ENCODE measurements at regions not wholly inside any gene's neighbourhood (a gene's known extent, or its start where the extent isn't known, plus 50 kb on each side); places are given as distances from the start of the nearest gene placed in this dataset.
"Not testable (repeated sequence)": the region's sequence is repeated elsewhere in the genome, so short reads cannot be mapped to it uniquely, and the experiment has no call there.

DNA sequence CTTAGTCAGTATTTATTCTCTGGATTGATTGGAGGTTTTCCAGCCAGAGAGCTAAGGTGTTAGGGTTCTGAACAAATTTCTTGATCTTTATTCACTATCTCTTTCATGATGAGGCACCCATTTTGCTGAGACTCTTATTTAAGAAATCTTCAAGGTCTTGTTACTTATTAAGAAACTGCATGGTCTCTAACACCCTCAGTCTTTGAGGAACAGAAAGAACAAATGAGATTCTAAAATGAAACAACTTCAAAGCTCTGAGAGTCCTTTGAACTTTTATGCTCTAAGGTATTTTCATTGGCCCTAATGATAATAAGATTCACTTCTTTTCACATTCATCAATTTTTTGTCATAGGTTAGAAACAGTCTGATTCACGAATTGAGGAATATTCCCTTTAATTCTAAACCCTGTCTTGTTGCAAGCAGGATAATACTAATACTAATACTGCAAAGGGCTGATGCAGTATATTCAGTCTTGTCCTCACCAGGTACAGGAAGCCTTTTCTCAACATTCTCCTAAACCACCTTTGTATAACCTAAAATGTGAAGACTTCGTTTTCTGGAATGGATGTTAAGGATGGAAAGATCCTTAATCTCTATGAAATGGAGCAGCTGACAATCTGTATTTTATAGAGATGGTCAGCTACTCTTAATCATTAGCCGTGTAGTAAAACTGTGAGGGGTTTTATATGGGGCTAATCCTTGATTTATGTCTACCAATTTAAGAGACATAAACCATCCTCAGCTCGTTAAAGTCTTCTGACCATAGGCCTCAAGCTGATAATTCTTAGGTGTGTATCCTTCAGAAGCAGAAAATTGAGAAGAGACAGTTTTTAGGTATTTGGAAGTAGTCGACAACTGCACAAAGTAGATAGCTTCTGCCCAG lies 198.3 kb downstream of the OTOL1 start:
- DNase-seq: no peak

DNA sequence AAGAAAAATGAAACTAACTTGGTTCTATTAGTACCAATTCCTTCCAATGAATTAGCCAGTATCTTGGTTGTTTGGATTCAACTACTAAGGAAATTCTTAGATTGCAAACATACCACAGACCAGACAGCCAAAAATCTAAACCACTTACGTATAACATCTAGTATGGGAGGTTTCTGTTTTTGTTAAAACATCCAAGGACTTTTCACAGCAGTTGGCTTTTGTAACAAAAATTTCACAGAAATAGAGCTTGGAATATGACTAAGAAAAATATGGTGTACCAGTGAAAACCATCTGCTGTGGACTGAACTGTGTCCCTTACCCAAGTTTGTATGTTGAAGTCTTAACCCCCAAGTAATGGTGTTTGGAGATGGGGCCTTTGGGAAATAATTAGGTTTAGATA lies 199.2 kb downstream of the OTOL1 start:
- DNase-seq: no peak

DNA sequence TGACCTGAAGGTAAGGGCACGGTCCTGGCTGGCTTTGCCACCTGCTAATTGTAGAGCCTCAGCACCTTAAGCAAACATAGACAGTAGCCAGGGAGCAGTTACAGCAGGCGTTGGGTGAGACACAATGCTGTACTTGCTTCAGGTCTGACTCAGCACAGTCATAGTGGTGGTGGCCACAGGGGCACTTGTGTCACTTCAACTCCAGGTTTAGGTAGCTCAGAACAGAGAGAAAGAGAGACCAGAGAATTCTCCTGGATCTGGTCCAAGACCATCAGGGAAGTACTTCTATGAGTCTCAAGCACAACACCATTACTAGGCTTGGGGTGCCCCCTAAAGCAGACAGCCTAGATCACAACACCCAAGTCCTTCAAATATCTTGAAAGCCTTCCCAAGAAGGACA lies 204.4 kb downstream of the OTOL1 start:
- no peak for DNase-seq

DNA sequence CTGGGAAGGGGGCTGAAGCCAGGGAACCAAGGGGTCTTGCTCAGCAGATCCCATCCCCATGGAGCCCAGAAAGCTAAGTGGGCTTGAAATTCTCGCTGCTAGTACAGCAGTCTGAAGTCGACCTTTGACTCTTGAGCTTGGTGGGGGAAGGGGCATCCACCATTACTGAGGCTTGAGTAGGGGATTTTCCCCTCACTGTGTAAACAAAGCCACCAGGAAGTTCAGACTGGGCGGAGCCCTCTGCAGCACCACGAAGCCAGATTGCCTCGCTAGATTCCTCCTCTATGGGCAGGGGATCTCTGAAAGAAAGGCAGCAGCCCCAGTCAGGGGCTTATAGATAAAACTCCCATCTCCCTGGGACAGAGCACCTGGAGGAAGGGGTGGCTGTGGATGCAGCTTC lies 210.6 kb downstream of the OTOL1 start:
- DNase-seq: not testable (repeated sequence)

DNA sequence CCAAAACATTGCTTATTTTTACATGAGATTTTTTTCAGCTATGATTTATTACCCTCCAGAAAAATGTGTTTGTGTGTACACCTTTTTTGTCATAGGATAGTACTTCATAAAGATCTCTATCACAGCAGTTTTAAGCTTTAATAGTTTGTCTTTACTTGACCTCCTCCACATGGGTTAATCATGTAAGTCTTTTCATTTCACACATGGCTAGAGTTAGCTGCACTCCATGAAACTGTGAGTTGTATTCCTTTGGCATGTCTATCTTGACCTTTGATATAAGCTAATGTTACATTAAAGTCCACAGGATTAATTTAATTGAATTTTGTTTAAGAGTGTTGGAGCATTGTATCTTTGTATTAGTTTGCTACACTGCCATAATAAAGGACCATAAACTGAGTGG lies 217.1 kb downstream of the OTOL1 start:
- DNase-seq: no peak

DNA sequence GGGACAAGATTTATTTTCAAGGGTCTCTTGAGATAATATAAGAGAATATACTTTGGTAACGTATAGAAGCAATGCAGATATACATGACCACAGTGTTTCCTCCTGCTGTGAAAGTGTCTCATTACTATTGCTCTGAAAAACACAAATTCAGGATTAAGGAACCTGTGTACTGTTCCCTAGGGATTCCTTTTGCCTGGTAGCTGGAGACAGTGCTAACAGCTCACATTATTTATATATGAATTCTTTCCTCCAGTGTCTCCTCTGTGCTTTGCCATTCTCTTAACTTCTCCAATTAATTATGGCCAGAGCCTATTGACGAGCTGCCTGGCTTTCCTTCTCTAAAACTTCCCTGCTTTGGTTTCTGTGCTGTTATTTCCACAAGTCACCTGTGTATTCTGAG lies 235.4 kb downstream of the OTOL1 start:
- DNase-seq: no peak

DNA sequence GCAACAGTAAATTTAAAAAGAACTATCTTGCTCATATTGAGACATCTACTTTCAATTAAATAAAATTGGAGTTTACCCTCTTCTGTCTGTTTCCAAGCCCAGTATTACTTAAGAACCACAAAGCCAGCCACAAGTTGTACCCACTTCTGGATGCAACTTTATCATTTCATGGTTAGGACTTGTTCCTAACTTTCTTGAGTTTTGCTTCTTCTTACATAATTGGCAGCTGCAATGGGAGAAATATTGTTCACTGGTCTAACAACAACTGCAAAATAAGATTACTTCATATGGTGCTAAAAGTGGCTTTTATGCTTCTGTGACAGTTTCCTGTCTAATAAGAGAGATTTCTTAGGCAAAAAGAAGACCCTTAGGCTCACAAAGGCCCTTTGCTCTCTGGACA lies 240.6 kb downstream of the OTOL1 start:
- DNase-seq: no peak

DNA sequence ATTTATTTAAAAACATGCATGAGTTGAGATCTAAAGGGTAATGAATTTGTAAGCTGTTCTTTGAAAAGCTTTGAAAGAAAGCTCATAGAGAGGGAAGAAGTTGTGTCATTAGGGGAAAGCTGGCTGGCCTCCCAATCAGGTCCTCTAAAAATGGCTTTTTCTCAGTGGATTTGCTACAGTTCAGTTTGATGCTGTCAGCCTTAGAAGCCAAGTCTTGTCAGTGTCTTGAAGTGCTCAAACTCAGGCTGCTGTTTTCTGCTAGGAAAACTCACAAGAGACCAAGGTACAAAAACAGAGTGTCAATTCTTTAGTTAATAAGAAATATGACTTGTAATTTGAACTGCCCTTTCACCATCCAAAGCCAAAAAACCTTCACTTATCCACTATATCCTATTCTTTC lies 243.8 kb downstream of the OTOL1 start:
- DNase-seq: no peak

DNA sequence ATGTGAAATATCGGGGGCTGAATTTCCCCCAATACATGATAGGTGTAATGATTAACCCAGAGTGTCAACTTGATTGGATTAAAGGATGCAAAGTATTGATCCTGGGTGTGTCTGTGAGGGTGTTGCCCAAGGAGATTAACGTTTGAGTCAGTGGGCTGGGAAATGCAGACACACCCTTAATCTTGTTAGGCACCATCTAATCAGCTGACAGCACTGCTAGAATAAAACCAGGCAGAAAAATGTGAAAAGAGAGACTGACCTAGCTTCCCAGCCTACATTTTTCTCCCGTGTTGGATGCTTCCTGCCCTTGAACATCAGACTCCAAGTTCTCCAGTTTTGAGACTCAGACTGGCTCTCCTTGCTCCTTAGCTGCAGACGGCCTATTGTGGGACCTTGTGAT lies 247.8 kb downstream of the OTOL1 start:
- DNase-seq: no peak

DNA sequence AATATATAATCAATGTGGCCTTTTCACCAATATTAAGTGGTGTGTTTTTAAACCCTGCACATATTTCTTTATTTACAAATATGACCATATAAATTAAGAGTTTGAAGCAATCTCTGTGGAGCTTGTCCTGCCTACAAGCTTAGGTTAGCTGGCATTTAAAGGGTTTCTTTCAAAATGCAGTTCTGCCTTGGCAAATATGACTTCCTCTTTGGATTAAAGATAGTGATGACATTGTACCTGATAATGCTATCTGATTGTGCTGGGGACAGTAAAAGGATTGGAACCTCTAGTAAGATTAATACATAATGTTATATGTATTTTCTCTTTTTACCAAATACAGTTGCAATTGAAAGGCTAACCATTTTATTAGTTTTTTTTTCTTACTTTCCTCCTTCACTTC lies 249.1 kb downstream of the OTOL1 start:
- no peak for DNase-seq

DNA sequence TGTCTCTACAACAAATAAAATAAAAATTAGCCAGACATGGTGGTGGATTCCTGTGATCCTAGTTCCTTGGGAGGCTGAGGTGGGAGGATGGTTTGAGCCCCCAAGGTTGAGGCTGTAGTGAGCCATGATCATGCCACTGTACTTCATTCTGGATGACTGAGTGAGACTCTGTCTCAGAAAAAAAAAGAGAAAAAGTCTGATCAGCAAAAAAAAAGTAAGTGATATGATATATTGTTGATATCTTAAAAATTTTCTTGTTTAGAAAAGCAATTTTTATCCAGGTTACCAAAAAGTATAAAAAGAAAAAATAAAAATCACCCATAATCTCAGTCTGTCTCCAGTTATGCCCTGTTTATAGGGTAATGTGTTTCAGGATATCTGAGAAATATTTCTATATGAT lies 251.4 kb downstream of the OTOL1 start:
- DNase-seq: no peak

DNA sequence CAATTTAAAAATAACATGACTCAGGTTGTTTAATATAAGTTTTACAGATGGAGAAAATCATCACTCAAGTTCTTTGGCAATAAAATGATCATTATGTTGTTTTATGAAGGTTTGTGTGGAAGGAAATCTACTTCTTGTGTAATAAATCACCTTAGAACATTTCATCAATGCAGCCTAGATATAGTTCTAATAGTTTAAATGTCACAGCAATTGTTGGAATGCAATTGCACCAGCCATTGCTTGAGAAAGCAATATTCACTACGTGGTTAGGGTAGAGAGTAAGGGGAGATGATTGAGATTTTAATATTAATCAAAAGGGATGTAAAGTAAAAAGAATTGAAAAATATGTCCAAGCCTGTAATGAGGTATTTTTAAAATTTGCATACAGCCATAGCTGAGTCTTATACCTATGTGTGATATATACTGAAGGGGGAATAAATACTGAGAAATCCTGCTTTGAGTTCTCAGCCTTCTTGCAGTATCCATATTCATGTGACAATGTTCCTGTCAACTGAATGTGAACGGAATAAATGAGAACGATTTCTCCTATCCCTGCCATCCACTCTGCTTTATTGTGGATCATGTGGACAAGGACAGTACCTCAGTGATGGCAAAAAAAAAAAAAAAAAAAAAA lies 257.9 kb downstream of the OTOL1 start:
- DNase-seq: no peak

DNA sequence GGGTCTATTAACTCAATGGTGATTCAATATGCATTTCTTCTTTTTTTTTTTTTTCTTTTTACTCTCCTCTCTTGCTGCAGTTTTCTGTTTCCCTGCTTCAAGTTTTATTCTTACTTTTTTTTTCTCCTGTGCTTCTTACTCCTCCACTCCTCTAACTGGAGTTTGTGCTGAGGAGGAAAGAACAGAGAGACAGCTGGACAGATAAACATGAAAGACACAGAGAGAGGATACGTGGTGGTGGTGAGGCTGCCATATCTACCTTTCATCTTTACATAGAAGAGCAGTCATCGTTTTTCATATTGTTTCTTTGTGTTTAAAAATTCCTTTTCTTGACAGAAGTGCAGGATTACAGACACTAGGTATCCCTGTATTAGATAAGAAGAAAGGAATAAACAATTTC lies 262.8 kb downstream of the OTOL1 start:
- no peak for DNase-seq

DNA sequence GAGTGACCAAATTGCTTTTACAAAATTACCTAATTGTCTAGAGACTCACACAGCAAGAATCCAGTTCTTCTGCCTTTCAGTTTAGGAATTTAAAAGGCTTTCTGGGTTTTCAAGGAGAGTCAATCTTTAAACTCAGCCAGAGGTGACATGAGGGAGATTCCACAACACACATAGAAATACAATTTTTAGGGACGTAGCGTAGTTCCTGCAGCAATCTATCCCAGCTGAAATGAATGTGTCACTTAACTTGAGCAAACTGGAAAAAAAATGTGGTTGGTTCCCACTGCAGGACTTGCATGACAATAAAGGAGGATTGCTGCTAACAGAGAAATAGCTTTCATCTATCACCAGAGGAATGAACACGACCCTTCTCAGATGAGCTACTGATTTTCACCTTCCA lies 269.7 kb downstream of the OTOL1 start:
- DNase-seq: no peak

DNA sequence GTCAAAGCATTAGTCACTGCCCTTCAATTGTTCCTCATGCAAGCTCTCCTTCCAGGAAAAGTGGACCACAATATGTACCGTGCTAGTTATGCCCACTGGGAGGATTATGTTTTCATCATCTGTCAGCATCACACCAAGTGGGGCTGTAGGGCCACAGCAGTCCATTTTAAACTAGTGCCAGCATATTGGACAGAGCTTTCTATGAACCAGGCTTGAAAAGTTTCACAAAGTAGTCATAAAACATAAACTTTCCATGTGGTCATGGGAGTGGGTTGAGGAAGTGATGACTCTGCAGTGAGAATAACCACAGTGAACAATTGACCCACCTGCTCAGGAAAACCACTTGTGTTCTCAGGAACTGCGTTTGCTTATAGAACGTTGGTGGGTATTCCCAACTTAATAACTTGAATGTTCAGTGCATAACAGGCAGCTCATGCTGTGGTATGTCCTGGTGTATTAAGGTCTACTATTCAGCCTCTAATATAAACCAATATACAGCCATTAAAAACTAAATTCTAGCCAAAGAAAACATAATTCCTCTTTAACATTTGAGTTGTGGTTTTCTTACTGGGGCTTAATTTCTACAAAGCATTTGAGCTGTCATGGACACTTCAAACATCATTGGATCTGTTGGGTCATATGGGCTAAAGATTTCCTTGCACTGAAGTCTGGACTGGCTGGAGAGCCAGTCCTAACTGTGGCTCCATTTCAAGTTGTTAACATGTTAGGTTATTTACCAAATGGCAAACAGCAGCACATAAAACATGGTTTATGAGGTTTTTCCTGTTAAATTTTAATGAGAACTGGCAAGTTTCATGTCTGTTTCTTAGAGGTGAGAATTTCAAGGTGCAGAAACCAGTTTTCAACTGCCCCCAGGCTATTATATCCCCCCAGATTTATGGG lies 274.1 kb downstream of the OTOL1 start:
- DNase-seq: no peak

DNA sequence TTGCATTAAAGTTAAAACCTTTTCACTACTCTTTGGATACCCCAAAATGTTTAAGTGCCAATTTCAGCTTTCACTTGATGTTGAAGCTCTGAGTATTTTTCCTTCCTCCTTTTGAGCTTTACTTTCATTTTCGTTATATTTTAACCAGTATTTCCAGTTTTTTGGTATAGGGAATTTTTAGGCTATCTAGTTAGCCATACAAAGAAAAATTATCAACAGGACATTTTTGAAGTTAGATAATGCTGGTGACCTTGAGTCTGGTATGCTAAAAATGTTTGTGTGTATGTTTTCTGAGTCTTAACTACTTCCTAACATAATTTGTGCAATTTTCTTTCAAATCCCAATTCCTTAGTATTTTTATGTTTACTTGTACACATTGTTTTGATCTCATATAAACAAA lies 284.8 kb downstream of the OTOL1 start:
- DNase-seq: no peak

DNA sequence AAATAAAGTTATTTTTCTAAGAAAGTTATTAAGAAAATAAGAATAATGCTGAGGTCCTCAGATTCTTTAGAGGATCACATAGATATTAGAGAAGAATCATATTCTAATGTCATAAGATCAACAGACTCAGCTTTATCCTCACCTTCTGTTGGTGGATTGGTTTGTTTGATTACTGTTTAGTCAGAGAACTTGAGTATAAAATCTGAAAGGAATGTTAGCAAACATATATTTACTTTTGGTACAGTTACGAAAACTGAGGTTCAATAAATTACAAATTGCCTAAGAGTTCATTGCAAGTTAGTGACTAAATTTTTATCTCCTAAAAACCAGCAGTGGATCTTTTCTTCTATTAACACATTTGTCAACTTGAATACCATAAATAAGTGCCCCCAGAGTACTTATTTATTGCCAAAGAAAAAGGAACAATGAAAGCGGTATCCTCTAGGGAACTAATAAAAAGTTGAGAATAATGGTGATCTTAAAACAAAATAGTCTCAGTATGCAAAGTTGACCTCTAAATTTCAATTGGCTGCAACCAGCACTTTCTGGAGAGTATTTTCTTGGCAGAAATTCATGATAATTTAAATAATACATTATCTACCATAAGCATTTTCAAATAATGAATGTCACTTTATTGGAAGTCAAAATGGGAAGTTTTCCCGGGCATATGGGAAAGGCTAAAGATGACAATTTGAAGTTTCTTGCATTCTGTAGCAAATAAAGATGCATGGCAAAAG lies 296.8 kb downstream of the OTOL1 start:
- DNase-seq: no peak

DNA sequence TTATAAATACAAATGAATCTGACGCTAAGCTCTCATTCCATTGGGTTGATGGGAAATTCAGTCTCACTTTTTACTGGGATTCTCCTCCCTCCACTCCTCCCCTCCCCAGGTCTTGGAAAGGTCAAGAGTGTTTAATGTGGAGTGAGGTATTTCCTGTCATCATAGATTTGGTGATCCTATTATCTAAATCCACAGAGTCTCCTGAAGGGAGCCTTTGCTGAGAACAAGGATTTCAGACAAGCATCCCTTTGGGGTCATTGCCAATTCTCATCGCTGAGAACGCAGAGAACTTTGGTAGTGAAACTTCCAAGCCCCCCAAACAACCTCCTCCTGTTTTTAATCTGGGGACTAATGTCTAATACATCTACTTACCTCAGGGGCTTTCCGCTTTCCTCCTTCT lies 297.9 kb downstream of the OTOL1 start:
- no peak for DNase-seq

DNA sequence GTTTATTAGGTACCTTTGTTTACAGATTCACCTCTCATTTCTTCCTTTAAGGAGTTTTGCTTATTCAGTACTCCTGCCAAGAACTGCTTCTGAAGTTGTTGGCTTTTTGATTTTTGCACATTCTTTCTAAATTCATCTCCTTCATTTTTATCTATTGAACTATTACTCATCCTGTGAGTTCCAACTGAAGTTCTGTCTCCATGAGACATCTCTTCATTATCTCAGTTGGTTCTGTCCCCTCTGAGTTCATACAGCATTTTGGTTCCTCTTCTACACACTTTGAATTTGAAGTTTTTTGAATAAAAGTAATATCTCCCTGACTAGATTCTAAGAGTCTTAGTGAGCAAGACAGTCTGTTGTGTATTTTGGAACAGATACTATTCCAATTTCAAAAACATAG lies 299.7 kb downstream of the OTOL1 start:
- DNase-seq: no peak

DNA sequence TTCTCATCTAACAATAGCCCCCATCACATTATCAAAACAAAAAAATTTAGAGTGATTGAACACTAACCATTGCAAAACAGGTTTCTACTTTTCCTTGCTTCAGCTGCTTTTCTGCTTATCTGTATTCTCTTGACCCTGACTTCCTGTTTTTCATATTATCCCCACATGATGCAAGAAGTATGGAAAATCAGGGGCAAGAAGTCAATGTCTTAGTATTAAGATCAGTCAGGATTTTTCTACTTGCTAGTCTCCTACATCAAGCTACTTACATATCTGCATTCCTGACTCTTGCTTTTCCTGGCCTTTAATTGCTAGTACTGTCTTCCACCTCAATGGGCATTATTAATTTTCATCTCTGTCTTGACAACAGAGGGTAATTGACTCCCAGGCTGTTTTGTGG lies 300.2 kb downstream of the OTOL1 start:
- no peak for DNase-seq

DNA sequence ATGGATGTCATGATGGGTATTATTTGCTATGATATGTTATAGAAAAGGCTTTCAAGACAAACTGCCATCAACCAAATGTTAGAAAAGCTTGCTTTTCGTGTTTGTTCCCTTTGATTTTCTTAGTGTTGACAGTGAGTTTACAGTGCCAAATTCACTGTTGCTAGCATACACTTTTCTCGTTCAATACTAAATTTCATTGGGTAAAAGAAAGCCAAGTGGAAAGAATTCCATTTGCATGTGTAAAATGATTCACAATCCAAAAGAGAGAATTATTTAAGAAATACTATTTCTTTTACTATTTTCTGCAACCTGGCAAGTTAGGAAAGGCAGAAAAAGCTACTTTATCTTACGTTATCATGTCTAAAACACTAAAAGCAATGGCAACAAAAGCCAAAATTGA lies 301.4 kb downstream of the OTOL1 start:
- no peak for DNase-seq

DNA sequence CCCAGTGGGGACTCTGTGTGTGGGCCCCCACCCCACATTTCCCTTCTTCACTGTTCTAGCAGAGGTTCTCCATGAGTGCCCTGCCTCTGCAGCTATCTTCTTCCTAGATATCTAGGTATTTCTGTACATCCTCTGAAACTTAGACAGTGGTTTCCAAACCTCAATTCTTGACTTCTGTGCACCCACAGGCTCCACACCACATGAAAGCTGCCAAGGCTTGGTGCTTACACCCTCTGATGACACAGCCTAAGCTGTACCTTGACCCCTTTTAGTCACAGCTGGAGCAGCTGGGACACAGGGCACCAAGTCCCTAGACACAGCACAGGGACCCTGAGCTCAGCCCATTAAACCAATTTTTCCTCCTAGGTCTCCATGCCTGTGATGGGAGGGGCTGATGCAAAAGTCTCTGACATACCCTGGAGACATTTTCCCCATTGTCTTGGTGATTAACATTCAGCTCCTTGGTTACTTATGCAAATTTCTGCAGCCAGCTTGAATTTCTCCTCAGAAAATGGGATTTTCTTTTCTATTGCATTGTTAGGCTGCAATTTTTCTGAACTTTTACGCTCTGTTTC lies 304.5 kb downstream of the OTOL1 start:
- DNase-seq: no peak

DNA sequence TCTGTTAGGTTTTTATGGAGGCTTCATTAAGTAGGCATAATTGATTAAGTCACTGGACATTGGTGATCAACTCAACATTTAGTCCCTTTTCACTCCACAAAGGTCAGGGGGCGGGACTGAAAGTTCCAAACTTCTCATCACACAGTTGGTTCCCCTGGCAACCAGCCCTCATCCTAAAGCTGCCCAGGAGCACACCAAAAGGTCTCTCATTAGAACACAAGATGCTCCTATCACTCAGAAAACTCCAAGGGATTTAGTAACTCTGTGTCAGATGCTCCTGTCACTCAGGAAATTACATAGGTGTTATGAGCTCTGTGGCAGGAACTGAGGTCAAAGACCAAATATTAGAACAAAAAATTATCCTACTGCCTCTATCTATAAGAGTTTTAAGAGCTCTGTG lies 321.5 kb downstream of the OTOL1 start:
- DNase-seq: no peak
